ENCODE measurements at regions not wholly inside any gene's neighbourhood (a gene's known extent, or its start where the extent isn't known, plus 50 kb on each side); places are given as distances from the start of the nearest gene placed in this dataset.
A peak's percentile ranks its signal among the peaks of the same experiment; 100 is the strongest.

DNA sequence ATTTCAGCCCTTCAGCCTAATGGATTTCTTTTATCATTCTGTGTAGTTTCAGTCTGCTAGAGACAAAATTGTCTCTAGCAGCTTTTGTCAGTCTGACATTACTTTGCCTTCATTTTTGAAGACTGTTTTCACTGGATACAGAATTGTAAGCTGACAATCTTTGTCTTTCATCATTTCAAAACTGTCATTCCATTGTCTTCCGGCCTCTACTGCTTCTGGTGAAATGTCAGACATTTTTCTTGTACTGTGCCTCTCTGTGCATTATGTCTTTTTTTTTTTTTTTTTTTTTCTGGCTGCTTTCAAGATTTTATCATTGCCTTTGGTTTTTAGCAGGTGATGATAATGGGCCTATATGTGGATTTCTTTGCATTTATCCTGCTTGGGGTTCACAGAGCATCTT is 51.3 kb upstream of the ZNF169 start:
- no peaks in the 10 kb centered on the region for H3K36me3 ChIP-seq (ENCODE audit: insufficient read depth, low read length)
- H3K79me2 ChIP-seq (ENCODE audit: low read length): no peaks in the 10 kb centered on the region
- H3K9me3 ChIP-seq (ENCODE audit: low read length): no peaks in the 10 kb centered on the region
- H3K27ac ChIP-seq (ENCODE audit: low read length): no peak overlapping the region
- H3K27me3 ChIP-seq (ENCODE audit: low read length): no peaks in the 10 kb centered on the region
- peaks cover 10% of the 10 kb centered on the region for H3K4me1 ChIP-seq (ENCODE audit: low read length)
- H3K4me3 ChIP-seq (ENCODE audit: low read length): no peak overlapping the region
- no peak for DNase-seq
- no peaks in the 10 kb centered on the region for H3K9me2 ChIP-seq (replicated peaks; ENCODE audit: insufficient read depth, low read length)
- H3K4me2 ChIP-seq (ENCODE audit: low read depth, low read length, poor library complexity, severe bottlenecking): no peak overlapping the region
- no peaks in the 10 kb centered on the region for H4K20me1 ChIP-seq (ENCODE audit: insufficient read depth, low read depth, low read length)
- no peak overlapping the region for H2AFZ ChIP-seq (ENCODE audit: low read length)
- H3K9ac ChIP-seq (ENCODE audit: low read length): no peak overlapping the region

Small RNA genes lying in the stretch of these regions (small RNA-seq; reads per million reads assigned to genes)
- gene MIRLET7A1 (2.1 reads per million, percentile 54 among the genes with 10 or more reads in this experiment), gene MIRLET7D (16.8 reads per million, percentile 95 among the genes with 10 or more reads in this experiment), gene MIRLET7F1 (1.1 reads per million, percentile 34 among the genes with 10 or more reads in this experiment)
